ENCODE measurements at regions not wholly inside any gene's neighbourhood (a gene's known extent, or its start where the extent isn't known, plus 50 kb on each side); places are given as distances from the start of the nearest gene placed in this dataset.

GRCh38 chr5:8831854-8832253 is 714.0 kb downstream of the SEMA5A start:
- WGBS (ENCODE audit: insufficient coverage, insufficient replicate concordance, low lambda C conversion rate, missing lambda C conversion rate) = 0% methylated on average over 1 of the region's 1 CpG

More at GRCh38 chr5:8831854-8832253, 714.0 kb downstream of the SEMA5A start:
- in situ Hi-C loops (cut with MboI) (no loop called here), intact Hi-C loops (cut with micrococcal nuclease; ENCODE audit: unreplicated experiment) (no loop called here)
- no peaks in the 10 kb centered on the region for H3K79me2 ChIP-seq (ENCODE audit: control insufficient read depth, insufficient read depth, low read length)
- ChIA-PET SMC1A (ENCODE audit: uncharacterized antibody, unreplicated experiment) (no interaction called here), CTCF (no interaction called here), RAD21 (ENCODE audit: unreplicated experiment) (interaction anchor here (0.7 kb wide), 1 partner anchor 231 kb away, joined by 3 read pairs; no protein-coding TSS in a partner anchor), POLR2A (no interaction called here)
- DNase-seq (ENCODE audit: low read depth, low spot score) = no peak
- no peaks in the 10 kb centered on the region for H3K36me3 ChIP-seq (ENCODE audit: control insufficient read depth in 2 of 2, insufficient read depth in 2 of 2, low read length in 1 of 2)
- no peak overlapping the region for H3K27ac ChIP-seq (ENCODE audit: control insufficient read depth, insufficient read depth)
- no peaks in the 10 kb centered on the region for H4K20me1 ChIP-seq (ENCODE audit: control insufficient read depth, insufficient read depth)
- H3K9me3 ChIP-seq (replicated peaks; ENCODE audit: control insufficient read depth, insufficient read depth, low read length) = no peaks in the 10 kb centered on the region
- H2AFZ ChIP-seq (ENCODE audit: control insufficient read depth, low read depth, low read length) = no peak overlapping the region
- H3K4me2 ChIP-seq (ENCODE audit: control insufficient read depth, insufficient read depth) = no peak overlapping the region
- no peaks in the 10 kb centered on the region for H3K4me1 ChIP-seq (ENCODE audit: control insufficient read depth, insufficient read depth, low read length)
- H3K27me3 ChIP-seq (replicated peaks in 1 of 2; ENCODE audit: control insufficient read depth in 2 of 2, insufficient read depth in 2 of 2, low read length in 1 of 2) = no peaks in the 10 kb centered on the region
- no peak for ATAC-seq
- no TSS peak for BruUV-seq (replicated peaks)
- TF ChIP-seq WRNIP1 (IDR thresholded peaks at IDR 0.05; ENCODE audit: borderline replicate concordance, low read depth, low read length) (no peak), ZNF274 (IDR thresholded peaks at IDR 0.05; ENCODE audit: insufficient read depth, insufficient read length) (no peak), NBN (IDR thresholded peaks at IDR 0.05) (no peak), SUPT20H (IDR thresholded peaks at IDR 0.05; ENCODE audit: borderline replicate concordance, control insufficient read depth, low read depth, low read length) (no peak), EP300 (IDR thresholded peaks at IDR 0.05; ENCODE audit: borderline replicate concordance in 1 of 2, control insufficient read depth in 1 of 2, low read depth in 2 of 2, low read length in 2 of 2) (no peak), ZNF687 (IDR thresholded peaks at IDR 0.05) (no peak), ZNF24 (IDR thresholded peaks at IDR 0.05) (no peak), NFXL1 (IDR thresholded peaks at IDR 0.05; ENCODE audit: borderline replicate concordance) (no peak), ZBTB40 (IDR thresholded peaks at IDR 0.05; ENCODE audit: borderline replicate concordance) (no peak), RUNX3 (IDR thresholded peaks at IDR 0.05; ENCODE audit: low read length) (no peak), GABPA (IDR thresholded peaks at IDR 0.05; ENCODE audit: low read depth) (no peak), DPF2 (IDR thresholded peaks at IDR 0.05) (no peak)
- H3K4me3 ChIP-seq = no peak overlapping the region
- H3K9ac ChIP-seq (ENCODE audit: control insufficient read depth, insufficient read depth, low read length) = no peak overlapping the region
- FAIRE-seq = no peak

Measured in GM12878 (cell line).